GM18870 (cell line): ENCODE measurements at regions not wholly inside any gene's neighbourhood (a gene's known extent, or its start where the extent isn't known, plus 50 kb on each side); places are given as distances from the start of the nearest gene placed in this dataset.
A peak's percentile ranks its signal among the peaks of the same experiment; 100 is the strongest.
"Not testable (repeated sequence)": the region's sequence is repeated elsewhere in the genome, so short reads cannot be mapped to it uniquely, and the experiment has no call there.

Source experiments
- ATAC-seq: cut with Tn5 transposase; IDR thresholded peaks from one replicate; pipeline ENCODE4 v1.9.1; 2021; ENCODE audit warnings: moderate library complexity; ENCODE audit not compliant: unreplicated experiment

DNA sequence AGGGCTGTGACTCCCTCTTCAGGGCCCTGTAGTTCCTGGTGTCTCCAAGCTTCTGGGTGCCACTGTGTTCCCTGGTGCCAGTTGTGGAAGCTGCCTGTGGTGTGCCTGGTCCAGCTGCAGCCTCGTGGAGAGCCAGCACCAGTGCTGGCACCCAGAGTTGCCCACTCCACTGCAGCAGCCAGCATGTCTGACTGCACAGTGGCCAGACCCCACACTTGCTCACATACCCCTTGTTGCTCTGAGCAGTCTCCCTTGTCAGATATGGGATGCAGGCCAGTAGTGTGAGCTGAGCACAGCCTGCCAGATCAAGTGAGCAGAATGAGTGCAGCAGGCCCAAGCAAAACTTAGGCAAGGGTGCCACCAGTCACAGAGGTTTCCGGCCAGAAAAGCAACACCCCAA is 108.6 kb downstream of the ZMAT1 start:
- ATAC-seq = no peak

DNA sequence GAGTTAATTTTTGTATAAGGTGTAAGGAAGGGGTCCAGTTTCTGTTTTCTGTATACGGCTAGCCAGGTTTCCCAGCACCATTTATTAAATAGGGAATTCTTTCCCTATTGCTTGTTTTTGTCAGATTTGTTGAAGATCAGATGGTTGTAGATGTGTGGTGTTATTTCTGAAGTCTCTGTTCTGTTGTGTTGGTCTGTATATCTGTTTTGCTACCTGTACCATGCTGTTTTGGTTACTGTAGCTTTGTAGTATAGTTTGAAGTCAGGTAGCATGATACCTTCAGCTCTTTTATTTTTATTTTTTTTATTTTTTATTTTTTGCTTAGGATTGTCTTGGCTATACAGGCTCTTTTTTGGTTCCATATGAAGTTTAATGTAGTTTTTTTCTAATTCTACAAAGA is 114.1 kb downstream of the ZMAT1 start:
- ATAC-seq = not testable (repeated sequence)

- ATAC-seq = no peak
Measured at GRCh38 chrX:101813200-101813599, 118.6 kb downstream of the ZMAT1 start.

- ATAC-seq = no peak
Measured at GRCh38 chrX:101803451-101803850, 128.4 kb downstream of the ZMAT1 start.

DNA sequence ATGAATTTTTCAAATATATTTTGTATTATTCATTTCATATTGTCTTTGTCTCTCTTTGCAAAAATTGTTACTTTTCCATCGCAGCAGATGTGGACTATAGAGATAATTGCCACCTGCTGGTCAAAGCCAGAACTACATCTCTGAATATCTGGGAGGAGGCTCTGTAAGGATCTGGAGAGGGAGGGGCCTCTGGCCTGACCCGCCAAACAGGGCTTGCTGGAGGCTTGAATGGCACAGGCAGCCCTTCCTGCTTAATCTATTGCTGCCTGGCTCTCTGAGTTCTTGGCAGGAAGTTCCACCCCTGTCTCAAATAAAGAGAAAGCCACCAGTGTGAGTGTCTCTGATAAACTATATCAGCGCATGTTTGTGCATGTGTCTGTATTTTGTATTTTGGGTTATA is 132.4 kb downstream of the ZMAT1 start:
- peak; percentile 97 for ATAC-seq

GRCh38 chrX:101787934-101788333 is 128.3 kb upstream of the ARMCX2 start:
- no peak for ATAC-seq

DNA sequence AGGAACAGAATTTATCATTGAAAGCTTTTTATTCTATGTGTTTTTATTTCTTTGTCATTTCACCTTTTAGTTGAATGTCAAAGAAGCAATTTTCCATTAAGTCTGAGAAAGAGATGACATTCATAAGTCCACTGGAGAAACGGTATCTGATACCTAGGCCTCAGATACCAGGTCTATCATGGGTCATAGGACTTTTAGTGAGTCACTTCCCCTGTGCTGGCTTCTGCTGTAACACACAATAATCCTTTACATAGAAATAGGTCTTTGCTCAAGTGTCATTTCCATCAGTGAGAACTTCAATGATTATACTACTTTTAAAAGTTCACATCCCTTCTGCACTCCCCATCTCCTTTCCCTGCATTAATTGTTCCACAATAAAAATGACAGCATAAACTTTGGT is 125.5 kb upstream of the ARMCX2 start:
- no peak for ATAC-seq

- not testable (repeated sequence) for ATAC-seq
Measured at GRCh38 chrX:101780421-101780820, 120.8 kb upstream of the ARMCX2 start.

GRCh38 chrX:101774340-101774739 is 114.7 kb upstream of the ARMCX2 start:
- ATAC-seq = peak; percentile 100

GRCh38 chrX:101764538-101764937 is 104.9 kb upstream of the ARMCX2 start:
- no peak for ATAC-seq

GRCh38 chrX:101759000-101759399 is 99.3 kb upstream of the ARMCX2 start:
- peak; percentile 86 for ATAC-seq

DNA sequence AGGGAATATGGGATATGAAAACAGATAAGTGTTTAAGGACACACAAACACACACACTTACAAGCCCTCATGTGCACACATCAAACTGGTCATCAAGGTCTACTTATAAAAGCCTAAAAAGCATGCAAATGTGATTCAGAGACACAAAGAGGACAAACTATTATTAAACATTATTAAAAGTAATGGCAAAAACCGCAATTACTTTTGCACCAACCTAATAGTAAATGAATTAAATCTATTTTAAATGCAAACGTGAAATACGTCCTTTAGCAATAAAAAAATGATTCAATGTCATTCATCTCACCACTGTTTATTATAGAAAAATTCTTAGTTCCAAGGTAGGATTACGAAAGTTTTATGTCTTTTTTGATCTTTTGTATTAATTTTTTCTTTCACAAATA is 91.1 kb upstream of the ARMCX2 start:
- no peak for ATAC-seq

DNA sequence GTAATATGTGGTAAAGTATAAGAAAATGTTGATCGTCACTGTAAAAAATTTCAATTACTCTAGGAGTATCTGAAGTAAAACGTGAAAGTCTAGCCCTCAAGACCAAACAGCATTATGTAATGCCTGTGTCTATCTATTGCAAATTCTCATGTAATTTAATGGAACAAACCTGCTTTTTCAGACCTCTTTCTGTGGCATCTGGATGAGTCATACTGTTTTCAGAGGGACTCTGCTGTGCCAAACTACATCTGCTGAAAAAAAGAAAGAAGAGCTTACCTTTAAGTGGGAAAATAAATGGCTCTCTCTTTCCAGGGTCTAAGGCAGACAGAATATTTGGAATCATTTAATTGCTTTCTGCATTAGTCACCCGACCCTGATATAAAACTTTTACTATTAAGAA is 89.8 kb upstream of the ARMCX2 start:
- ATAC-seq = no peak

DNA sequence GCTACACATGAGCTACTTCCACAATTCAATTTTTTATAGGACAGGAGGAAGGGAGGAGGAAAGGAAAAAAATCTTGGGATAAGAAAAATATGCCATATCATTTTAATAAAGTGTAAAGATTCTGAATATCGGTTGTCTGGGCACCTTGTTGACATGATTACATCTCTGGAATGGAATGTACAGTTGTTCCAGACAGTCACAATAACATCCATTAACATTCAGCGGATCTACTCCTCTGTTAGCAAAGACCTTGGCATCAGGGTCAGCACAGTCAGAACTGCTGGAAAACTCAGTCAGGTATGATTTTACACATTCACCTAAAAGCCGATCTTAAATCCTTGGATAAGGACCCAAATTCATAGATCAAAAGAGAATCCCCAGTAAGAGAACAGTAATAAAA is 85.4 kb upstream of the ARMCX2 start:
- no peak for ATAC-seq

DNA sequence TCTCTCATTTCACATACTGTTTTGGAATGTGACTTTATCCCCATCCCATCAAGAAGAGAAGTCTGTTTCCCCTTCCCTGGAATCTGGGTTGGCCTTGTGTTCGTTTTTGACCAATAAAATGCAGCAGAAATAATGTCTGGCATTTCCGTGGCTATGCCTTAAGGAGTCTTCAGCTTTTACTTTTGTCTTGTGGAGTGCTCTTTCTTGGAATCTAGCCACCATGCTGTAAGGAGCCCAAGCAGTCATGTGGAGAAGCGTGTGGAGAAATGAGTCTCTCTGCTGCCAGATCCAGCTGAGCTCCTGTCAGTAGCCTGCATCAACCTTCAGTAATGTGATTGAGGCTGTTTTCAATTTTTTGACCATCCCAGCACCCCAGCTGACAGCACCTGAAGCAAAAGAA is 84.4 kb upstream of the ARMCX2 start:
- ATAC-seq = no peak

DNA sequence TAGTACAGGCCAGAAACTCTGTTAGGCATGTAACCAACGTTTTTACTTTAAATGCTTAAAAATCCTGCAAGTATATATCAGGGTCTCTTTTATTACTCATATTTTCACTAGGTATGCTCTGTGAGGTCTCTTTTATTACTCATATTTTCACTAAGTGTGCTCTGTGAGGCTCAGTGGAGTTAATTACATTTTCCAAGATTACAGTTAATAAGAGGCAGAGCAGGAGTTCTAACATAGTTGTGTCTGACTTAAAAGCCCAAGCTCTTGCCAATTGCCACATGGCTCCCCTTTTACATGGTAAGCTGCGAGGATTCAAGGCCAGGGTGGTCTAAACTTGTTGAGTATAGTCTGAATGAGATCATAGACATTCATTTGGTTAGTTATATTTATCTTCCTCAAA is 81.0 kb upstream of the ARMCX2 start:
- no peak for ATAC-seq

GRCh38 chrX:101738867-101739266 is 79.2 kb upstream of the ARMCX2 start:
- not testable (repeated sequence) for ATAC-seq

DNA sequence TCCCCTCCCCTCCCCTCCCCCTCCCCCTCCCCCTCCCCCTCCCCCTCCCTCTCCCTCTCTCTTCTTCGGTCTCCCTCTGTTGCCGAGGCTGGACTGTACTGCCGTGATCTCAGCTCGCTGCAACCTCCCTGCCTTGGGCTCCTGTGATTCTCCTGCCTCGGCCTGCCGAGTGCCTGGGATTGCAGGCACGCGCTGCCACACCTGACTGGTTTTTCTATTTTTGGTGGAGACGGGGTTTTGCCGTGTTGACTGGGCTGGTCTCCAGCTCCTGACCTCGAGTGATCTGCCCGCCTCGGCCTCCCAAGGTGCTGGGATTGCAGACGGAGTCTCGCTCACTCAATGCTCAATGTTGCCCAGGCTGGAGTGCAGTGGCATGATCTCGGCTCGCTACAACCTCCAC is 78.8 kb upstream of the ARMCX2 start:
- ATAC-seq = not testable (repeated sequence)

DNA sequence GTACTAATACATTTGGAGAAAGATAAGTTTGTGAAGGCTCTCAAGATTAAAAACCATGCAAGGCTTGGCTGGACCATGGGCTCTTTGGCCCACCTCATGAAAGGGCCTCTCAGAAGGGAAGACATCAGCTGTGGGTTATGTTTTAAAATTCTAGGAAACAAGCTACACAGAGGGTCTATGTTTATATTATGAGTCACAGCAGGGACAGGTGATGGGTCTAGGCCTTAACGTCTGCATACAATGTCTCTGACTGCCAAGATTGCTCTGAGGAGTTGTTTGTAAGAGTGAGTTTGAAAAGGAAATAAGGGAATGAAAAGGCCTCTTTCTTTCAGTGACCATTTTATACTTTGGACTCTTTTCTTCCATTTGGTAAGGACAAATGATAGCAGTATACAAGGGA is 77.0 kb upstream of the ARMCX2 start:
- no peak for ATAC-seq

DNA sequence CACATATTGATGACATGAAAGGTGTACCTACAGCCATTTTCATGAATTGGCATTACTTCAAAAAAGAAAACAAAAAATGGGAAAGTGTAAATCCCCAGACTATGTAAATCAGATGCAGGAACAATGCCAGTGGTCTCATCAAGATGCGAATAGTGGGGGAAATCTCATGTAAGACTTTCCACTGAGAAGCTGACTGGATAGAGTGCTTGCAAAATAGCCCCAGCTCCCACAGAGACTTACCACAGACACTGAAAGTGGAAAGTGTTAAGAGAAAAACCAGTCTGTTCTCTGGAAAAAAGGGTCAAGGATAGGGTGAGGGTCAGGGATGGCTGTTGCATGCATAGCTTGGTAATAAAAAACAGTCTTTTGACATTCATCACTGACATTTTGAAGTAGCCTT is 73.2 kb upstream of the ARMCX2 start:
- ATAC-seq = no peak

GRCh38 chrX:101729986-101730385 is 70.3 kb upstream of the ARMCX2 start:
- no peak for ATAC-seq
